ENCODE measurements at regions not wholly inside any gene's neighbourhood (a gene's known extent, or its start where the extent isn't known, plus 50 kb on each side); places are given as distances from the start of the nearest gene placed in this dataset.

- no peaks in the 10 kb centered on the region for H3K4me1 Mint-ChIP-seq (ENCODE audit: low read depth, unreplicated experiment)
- CTCF ChIA-PET, result no interaction called here
These were observed 287.9 kb upstream of the CDIN1 start for GRCh38 chr15:36291501-36291900.

GRCh38 chr15:36294359-36294758, 285.1 kb upstream of the CDIN1 start:
- no peaks in the 10 kb centered on the region for H3K36me3 ChIP-seq (ENCODE audit: control insufficient read depth, insufficient read depth, low read length)
- no TSS peak for BruUV-seq (replicated peaks)
- no peaks in the 10 kb centered on the region for H3K27me3 ChIP-seq (replicated peaks; ENCODE audit: control insufficient read depth, insufficient read depth, low read length)
- Mint-ChIP-seq H3K27me3 (ENCODE audit: insufficient read depth, unreplicated experiment) (peaks cover 19% of the 10 kb centered on the region), H3K9me3 (ENCODE audit: unreplicated experiment) (no peaks in the 10 kb centered on the region), H3K4me3 (ENCODE audit: unreplicated experiment) (no peak overlapping the region), H3K27ac (ENCODE audit: unreplicated experiment) (no peak overlapping the region), H3K4me1 (ENCODE audit: low read depth, unreplicated experiment) (no peaks in the 10 kb centered on the region), H3K36me3 (ENCODE audit: insufficient read depth, unreplicated experiment) (no peaks in the 10 kb centered on the region)
- POLR2A ChIA-PET, result no interaction called here
- intact Hi-C loops (cut with micrococcal nuclease; ENCODE audit: unreplicated experiment), result no loop called here
- no peaks in the 10 kb centered on the region for H3K9me3 ChIP-seq
- no peaks in the 10 kb centered on the region for H3K4me1 ChIP-seq
- DNase-seq, result no peak
- TF ChIP-seq CTCF (IDR thresholded peaks at IDR 0.05; ENCODE audit: insufficient read depth in 1 of 2, low read depth in 1 of 2, low read length in 1 of 2, severe bottlenecking in 1 of 2, unreplicated experiment in 1 of 2), result no peak
- CTCF ChIA-PET, result no interaction called here
- H3K4me3 ChIP-seq (ENCODE audit: low read depth, low read length), result no peak overlapping the region

More at GRCh38 chr15:36291501-36291900, 287.9 kb upstream of the CDIN1 start:
- POLR2A ChIA-PET, result no interaction called here
- no peaks in the 10 kb centered on the region for H3K9me3 ChIP-seq
- no peak for TF ChIP-seq CTCF (IDR thresholded peaks at IDR 0.05; ENCODE audit: insufficient read depth in 1 of 2, low read depth in 1 of 2, low read length in 1 of 2, severe bottlenecking in 1 of 2, unreplicated experiment in 1 of 2)
- H3K27me3 Mint-ChIP-seq (ENCODE audit: insufficient read depth, unreplicated experiment), result peaks cover 15% of the 10 kb centered on the region
- no peaks in the 10 kb centered on the region for H3K4me1 ChIP-seq
- no peak overlapping the region for H3K4me3 ChIP-seq (ENCODE audit: low read depth, low read length)
- no peak overlapping the region for H3K4me3 Mint-ChIP-seq (ENCODE audit: unreplicated experiment)
- no peaks in the 10 kb centered on the region for H3K36me3 Mint-ChIP-seq (ENCODE audit: insufficient read depth, unreplicated experiment)
- no peaks in the 10 kb centered on the region for H3K27me3 ChIP-seq (replicated peaks; ENCODE audit: control insufficient read depth, insufficient read depth, low read length)
- H3K27ac Mint-ChIP-seq (ENCODE audit: unreplicated experiment), result no peak overlapping the region
- BruUV-seq (replicated peaks), result no TSS peak
- no peaks in the 10 kb centered on the region for H3K9me3 Mint-ChIP-seq (ENCODE audit: unreplicated experiment)
- intact Hi-C loops (cut with micrococcal nuclease; ENCODE audit: unreplicated experiment), result no loop called here
- H3K36me3 ChIP-seq (ENCODE audit: control insufficient read depth, insufficient read depth, low read length), result no peaks in the 10 kb centered on the region
- DNase-seq, result no peak

GRCh38 chr15:36301947-36302346, 277.5 kb upstream of the CDIN1 start:
- no peak for TF ChIP-seq CTCF (IDR thresholded peaks at IDR 0.05; ENCODE audit: insufficient read depth in 1 of 2, low read depth in 1 of 2, low read length in 1 of 2, severe bottlenecking in 1 of 2, unreplicated experiment in 1 of 2)
- H3K9me3 ChIP-seq, result no peaks in the 10 kb centered on the region
- no peaks in the 10 kb centered on the region for H3K36me3 ChIP-seq (ENCODE audit: control insufficient read depth, insufficient read depth, low read length)
- CTCF ChIA-PET, result no interaction called here
- H3K27me3 Mint-ChIP-seq (ENCODE audit: insufficient read depth, unreplicated experiment), result no peaks in the 10 kb centered on the region
- no peak overlapping the region for H3K27ac Mint-ChIP-seq (ENCODE audit: unreplicated experiment)
- H3K36me3 Mint-ChIP-seq (ENCODE audit: insufficient read depth, unreplicated experiment), result no peaks in the 10 kb centered on the region
- intact Hi-C loops (cut with micrococcal nuclease; ENCODE audit: unreplicated experiment), result no loop called here
- H3K4me3 Mint-ChIP-seq (ENCODE audit: unreplicated experiment), result no peak overlapping the region
- BruUV-seq (replicated peaks), result no TSS peak
- DNase-seq, result no peak
- no peak overlapping the region for H3K4me3 ChIP-seq (ENCODE audit: low read depth, low read length)
- no peaks in the 10 kb centered on the region for H3K4me1 ChIP-seq
- H3K9me3 Mint-ChIP-seq (ENCODE audit: unreplicated experiment), result no peaks in the 10 kb centered on the region
- no peaks in the 10 kb centered on the region for H3K27me3 ChIP-seq (replicated peaks; ENCODE audit: control insufficient read depth, insufficient read depth, low read length)
- H3K4me1 Mint-ChIP-seq (ENCODE audit: low read depth, unreplicated experiment), result no peaks in the 10 kb centered on the region
- POLR2A ChIA-PET, result no interaction called here

Data from Caco-2 (cell line).